GM18873 (cell line): ENCODE measurements at regions not wholly inside any gene's neighbourhood (a gene's known extent, or its start where the extent isn't known, plus 50 kb on each side); places are given as distances from the start of the nearest gene placed in this dataset.
A peak's percentile ranks its signal among the peaks of the same experiment; 100 is the strongest.

ENCODE experiments used
- ATAC-seq: cut with Tn5 transposase; IDR thresholded peaks from one replicate; pipeline ENCODE4 v1.9.1; 2021; ENCODE audit warnings: mild to moderate bottlenecking, moderate library complexity, moderate number of reproducible peaks; ENCODE audit not compliant: unreplicated experiment, low FRiP score

DNA sequence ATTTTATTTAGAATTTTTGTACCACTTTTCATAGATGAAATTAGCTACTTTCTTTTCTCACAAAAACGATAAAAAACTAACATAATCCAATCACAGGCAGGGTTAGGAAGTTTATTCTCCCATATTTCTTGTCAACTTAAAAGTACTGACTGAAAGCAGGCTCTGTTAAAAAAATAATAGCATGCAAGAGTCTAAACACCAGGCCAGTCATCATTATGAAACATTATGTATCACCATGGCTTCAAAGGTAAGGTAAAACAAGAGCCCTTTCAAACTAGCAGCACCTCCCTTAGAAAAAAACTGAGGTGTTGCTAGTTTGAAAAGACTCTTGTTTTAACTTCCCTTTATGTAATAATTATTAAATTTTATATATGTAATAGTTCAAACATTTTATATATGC is 848.0 kb downstream of the RNF144A start:
- no peak for ATAC-seq

DNA sequence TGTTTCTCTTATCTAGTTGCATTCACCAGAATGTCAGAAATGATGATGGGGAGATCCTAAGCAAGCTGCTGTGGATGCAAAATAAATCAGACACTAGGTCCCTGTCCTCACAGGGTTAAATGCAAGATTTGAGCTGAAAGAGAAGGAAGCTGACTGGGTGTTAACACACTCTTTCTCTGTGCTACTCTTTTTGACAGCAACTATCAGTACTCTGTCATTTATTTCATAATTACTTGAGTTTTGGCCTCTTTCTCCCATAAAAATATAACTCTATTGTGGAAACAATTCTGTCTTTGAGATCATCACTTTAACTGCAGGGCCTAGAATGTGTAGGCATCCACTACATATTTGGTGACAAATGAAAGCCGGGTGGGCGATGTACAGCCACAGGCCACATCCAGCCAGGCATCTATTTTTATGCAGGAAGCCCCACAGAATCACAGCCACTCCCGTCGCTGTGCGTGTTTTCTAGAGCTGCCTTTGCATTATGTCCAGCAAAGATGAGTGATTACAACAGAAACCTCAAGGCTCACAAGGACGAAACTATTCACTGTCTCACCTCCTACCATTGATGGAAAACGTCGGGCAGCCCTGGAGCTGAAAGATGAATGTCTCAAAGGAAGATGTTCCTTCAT is 849.0 kb downstream of the RNF144A start:
- ATAC-seq = no peak

DNA sequence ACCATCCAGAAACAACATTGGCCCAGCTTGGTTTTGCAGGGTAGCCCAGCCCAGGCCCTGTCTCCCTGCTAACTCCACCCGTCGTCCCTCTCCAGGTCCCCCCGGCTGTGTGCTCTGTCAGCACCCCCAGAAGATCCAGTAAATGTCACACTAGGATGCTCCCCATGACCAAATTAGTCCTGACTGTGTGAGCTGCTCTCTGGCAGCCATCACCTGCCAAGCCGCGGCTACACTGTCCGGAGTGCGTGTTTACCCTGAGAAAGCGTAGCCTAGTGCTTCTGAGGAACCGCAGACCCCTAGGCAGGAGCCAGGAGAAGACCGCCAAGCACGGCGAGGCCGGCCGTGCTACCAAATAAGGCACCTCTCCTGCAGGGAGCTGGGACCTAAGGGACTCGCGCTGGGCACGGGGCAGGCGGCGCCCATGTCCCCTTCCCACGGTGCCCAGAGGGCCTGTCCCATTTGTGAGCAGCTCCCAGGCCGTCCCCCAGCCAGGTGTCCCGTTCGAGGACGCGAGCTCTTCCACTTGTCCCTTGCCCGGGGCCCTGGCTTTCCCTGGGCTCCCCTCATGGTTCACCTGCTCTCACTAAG is 849.9 kb downstream of the RNF144A start:
- ATAC-seq = no peak

DNA sequence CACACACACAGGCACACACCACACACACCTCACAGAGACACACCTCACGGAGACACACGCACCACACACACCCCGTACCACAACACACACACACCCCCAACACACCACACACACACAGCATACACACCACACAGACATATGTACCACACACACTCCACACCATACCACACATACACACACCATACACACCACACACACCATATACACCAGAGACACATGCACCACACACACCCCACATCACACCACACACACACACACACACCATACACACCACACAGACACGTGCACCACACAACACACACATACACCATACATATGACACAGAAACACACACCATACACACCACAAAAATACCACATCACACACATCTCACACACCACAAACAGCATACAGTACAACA is 850.7 kb downstream of the RNF144A start:
- no peak for ATAC-seq

DNA sequence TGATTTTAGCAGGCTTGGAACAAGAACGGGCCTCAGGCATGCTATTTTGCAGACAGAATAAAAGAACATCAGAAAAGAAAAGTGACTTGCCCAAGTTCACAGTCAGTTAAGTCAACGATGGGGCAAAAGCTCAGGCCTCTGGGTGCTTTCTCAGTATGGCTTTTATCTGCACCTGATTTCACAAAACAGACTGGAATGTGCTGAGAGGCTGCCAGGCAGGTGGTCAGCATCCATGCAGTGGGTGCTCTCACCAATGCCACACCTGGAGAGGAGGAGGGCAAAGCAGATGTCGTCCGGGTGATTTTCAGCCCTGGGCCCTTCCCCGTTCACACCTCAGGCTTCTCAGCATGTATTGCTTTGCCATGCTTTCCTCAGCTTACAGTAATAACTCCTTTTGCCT is 854.6 kb downstream of the RNF144A start:
- ATAC-seq = no peak

DNA sequence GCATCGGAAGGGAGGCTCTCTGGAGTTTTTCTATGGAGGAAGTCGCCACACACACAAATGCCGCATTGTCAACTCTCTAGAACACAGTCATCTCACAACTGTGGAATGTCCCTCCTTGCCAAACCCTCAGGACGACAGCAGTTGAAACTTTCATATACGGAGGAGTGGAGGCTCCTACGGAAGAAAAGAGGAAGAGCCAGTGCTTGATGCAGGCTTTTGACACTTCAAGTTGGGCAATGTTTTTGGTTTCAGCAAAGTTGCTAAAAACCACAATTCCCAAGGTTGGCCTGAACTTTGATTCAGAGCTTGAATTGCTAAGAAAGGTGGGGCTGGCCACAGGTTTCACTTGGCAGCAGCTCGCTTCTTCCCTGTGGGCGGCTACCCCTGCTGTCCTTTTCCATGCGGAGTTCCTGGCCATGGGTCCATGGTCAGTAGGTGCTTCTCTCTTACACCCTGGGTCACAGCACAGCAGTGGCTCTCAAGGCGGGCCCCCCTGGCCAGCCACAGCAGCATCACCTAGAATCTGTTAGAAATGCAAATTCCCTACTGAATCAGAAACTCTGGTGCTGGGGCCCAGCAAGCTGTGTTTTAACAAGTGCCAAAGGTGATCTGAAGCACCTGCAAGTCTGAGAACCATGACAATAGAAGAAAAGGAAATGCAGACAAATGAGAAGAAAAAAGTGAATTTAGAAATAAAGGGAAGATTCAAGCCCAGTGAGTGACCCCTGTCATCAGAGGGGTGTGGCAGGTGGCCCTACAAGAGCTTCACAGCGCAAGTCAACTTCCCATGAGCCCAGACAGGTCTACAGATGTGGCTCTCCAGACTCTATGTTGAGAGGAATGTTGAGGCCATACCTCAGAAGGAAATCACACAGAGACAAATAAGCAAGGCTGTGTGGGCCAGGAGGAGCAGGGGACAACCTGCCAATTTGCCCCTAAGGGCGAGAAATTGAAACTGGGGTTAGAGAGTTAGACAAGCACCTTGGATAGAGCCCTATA is 856.4 kb downstream of the RNF144A start:
- ATAC-seq = peak; percentile 74

DNA sequence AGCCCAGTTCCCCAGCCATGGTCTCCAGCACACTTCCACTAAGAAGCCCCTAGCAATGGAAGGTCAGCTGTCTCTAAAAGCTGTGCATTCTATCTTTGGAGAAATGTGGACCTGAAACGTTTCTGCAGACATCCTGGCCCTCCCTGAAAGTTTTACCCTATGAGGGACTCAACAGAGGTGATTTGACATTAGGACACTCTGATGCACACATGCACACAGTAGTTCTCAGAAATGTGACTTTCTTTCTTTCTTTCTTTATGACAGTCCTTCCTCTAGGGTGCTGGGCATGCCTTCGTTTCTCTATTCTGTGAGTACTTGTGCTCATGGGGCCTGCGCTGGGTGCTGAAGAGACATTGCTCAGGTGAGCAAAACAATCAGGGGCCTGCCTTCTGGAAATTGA is 857.3 kb downstream of the RNF144A start:
- ATAC-seq = no peak

DNA sequence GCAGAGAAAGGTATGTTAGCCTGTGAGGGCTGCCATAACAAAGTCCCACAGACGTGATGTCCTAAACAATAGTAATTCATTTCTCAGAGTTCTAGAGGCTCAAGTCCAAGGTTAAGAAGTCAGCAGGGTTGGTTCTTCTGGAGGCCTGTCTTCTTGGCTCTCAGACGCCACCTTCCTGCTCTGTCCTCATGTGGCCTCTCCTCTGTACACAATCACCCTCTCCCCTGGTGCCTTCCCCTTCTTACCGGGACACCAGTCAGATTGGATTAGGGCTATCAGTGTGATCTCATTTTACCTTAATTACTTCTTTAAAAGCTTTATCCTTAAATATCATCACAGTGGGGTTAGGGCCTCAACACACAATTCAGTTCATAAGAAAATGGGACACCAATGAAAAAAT is 860.5 kb downstream of the RNF144A start:
- ATAC-seq = no peak

DNA sequence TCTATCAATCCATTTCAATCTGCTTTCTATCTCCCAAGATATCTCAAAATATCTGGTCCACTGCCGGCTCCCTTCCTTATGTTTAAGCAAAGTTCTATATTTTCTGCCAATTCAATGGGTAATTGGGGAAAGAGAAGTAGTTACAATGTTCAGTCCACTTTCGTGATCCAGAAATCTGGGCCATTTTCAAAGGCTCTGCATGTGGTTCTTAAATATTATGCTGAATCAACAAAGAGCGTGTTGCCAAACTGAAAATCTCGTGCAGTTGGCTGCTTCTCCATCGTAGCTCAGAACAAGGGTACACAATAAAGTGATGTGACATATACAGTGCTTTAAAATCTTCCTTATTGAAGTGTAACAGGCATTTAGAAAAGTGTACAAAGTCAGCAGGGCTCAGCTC is 863.1 kb downstream of the RNF144A start:
- ATAC-seq = no peak

DNA sequence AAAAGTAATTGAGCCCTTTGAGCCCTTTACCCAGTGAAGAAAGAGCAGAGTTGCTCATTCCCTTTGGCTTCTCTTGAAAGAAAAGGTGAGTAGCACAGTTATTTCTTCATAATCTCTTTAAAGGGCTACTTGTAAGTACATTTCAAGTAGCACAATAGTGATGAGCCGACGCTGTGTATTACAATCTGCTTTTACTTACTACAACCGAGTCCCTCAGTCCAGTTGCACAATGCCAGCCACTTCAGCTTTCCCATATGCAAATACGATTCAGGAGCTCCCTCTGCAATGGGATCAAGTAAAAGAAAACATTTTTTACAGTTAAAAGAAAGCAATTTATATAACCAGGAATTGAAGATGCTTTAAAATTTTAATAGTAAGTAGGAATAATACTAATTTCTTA is 868.5 kb downstream of the RNF144A start:
- no peak for ATAC-seq

DNA sequence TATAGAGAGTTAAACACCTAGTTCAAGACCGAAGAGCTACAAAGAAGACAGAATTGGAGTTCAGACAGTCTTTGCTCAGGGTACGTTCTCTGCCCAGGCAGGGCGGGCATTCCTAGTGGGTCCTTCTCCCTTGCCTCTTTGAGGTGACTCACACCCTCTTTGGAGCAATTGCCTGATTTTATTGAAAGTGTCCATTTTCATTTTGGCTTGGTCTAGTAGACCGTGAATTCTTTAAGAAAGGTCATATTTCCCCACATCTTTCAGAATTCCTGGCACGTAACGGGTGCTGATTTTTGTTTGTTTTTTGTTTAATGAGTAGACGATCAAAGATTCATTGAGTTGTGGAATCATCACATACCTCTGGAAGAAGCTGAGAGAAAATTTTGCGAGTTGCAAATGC is 871.5 kb downstream of the RNF144A start:
- no peak for ATAC-seq

DNA sequence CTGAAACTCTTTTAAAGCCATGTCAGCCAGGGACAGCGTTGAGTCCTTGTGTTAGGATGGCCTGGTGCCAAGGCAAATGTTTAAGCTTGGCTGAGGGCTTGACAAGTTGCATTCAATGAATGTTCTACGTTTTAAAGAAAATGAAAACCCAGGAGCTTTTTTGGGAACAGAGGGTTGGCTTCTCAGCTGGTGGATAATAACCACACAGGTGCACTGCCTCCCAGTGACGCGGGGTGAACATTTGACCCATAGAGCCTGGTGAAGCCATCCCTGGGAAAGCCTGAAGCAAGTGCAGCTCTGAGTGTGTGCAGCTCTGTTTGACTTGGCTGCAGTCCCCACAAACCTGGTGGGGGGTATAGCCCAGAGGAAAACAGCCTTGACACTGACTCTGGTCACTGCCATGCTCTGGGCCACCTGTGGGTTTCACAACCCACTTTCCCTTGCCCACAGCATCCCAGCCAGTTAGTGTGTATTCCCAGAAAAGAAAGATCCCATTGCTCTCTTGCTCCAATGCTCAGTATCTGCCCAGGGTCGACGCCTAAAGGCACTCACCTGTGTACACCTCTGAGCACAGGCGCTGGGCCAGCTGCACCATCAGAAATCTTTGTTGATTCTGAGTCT is 874.9 kb downstream of the RNF144A start:
- ATAC-seq = no peak

DNA sequence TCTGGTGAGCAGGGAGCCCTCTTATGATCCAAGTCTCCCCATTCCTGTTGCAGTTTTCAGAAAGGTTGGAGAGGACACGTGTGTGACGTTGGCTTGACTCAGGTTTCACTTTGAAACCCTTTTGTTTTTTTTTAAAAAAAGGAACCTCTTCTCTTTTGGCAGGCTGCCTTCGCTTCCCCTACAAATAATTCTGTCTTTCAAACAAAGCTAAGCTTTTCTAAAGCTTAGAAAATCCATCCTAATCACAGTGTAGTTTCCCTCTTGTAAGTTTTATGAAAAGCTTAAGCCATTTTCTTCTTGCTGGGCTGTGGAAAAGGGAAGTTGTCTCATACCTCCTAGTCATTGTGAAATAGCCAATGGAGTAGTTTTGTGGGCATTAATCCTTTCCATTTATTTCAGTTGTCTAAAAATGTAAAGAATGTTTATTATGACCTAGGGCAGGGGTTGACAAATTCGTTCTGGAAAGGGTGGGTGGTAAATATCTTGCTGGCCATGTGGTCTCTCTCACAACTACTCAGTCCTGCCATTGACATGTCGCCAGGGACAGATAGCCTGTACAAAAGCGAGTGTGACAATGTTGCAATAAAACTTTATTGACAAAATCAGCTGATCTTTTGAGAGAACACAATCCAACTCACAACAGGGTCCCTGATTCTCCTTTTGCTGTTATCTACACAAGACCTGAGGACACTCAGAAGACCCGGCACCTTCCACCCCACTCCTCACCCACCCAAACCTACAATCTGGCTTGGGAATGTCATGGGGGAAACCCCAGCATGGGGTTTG is 878.8 kb downstream of the RNF144A start:
- ATAC-seq = no peak

DNA sequence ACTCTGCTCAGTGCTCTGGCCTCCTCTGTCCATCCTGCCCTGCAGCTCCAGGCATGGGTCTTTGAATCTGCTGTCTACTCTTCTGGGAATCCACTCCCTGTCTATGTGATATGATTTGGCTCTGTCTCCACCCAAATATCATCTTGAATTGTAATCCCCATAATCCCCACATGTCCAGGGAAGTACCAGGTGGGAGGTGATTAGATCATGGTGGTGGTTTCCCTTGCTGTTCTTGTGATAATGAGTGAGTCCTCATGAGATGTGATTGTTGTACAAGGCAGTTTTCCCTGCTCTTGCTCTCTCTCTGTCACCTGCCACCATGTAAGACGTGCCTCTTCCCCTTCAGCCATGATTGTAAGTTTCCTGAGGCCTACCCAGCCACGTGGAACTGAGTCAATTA is 881.8 kb upstream of the ID2 start:
- no peak for ATAC-seq

DNA sequence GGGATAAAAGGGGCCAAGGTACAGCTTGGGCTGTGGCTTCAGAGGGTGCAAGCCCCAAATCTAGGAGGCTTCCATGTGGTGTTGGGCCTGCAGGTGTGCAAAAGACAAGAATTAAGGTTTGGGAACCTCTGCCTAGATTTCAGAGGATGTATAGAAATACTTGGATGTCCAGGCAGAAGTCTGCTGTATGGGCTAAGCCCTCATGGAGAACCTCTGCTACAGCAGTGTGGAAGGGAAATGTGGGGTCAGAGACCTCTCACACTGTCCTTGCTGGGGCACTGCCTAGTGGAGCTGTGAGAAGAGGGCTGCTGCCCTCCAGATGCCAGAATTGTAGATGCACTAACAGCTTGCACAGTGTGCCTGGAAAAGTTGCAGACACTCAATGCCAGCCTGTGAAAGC is 880.6 kb upstream of the ID2 start:
- ATAC-seq = no peak

DNA sequence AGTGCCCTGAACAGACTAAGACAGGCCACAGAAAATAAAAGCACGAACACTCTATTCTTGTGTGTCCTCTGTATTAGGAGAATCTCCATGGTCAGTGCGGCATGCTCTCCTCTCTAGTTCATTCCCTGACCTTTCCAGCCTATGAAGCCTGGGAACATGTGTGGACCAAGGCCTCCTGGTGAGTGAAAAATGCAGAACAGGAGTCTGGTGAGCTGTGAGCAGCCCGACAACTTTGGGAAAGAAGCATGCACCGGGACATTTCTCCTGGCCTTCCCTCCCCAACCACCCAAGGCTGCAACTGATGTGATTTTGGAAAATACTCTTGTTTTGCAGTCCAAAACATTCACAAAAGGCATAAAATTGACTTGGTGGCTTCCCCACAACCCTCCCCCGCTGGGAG is 878.3 kb upstream of the ID2 start:
- ATAC-seq = no peak

DNA sequence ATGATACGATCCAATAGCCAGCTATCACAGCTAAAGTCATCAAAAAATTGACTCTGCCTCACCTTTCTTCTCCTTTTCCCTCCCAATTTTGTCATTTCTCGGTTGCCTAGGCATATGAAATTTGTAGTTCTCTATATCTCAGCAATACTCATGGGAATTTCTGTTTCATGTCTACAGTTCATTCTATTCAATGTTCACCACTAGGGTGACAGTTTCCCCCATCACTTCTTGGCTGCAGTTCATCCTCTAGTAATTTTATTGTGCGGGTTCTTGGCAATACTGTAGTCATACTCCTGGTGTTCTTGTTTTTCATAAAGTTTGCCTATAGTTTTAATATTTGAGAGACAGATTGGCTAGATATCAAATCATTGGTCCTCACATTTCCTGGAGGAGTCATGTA is 872.2 kb upstream of the ID2 start:
- ATAC-seq = no peak

DNA sequence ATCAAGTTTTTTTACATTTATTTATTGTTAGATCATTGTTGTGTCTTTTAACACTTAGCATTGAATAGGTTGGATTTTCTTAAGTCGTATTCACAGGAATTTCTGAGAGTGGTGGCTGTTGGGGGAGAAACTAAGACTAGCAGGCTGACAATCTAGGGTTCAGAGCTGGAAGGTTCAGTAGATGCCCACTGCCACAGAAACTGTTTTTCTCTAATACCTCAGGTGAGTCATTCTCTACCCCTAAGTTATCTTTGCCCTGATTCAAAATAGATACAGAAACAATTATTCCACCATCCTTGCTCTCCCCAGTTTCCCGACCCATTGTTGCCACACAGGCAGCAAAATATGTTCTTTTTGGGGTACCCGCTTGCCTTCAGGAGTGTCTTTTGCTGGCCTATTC is 870.8 kb upstream of the ID2 start:
- ATAC-seq = no peak

DNA sequence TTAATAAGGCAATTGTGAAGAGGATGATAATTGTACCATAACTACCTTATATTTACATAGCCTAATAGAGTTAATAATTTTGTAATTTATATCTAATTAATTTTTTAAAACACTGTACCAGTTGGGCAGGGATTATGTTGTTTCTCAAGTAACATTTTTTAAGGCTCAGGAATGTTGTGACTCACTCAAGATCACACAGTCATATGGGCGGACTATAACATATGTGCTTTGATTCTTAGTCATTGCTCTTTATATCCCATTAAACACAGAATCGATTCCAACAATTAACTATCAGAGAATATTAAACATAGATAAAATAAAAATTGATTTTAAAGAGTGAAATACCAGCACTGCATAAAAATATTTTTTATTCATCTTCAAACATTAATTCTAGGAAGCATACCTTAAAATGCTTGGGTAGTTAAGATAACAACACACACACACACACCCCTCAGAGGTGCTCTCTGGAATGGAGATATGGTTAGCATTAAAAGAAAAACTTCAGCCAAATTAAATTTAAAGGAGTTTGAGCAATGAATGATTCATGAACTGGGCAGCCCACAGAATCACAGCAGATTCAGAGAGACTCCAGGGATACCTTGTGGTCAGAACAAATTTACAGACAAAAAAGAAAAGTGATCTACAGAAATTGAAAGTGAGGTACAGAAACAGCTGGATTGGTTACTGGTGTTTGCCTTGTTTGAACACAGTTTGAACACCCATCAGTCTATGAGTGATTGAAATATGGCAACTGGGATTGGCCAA is 869.4 kb upstream of the ID2 start:
- no peak for ATAC-seq
